ENCODE measurements at regions not wholly inside any gene's neighbourhood (a gene's known extent, or its start where the extent isn't known, plus 50 kb on each side); places are given as distances from the start of the nearest gene placed in this dataset.

GRCh38 chr12:3973269-3973884, 100.2 kb upstream of the PARP11 start:
- TF ChIP-seq CTCF (IDR thresholded peaks at IDR 0.05) (no peak), POLR2A (IDR thresholded peaks at IDR 0.05) (no peak)

Data from breast epithelium (tissue), 3 donors.